Stimulated activated CD4-positive, alpha-beta T cell treated with anti-CD3 and anti-CD28 coated beads, Interleukin-1b, Interleukin-23, amount 100 ng/mL, for 48 hours (primary cell): ENCODE measurements at regions not wholly inside any gene's neighbourhood (a gene's known extent, or its start where the extent isn't known, plus 50 kb on each side); places are given as distances from the start of the nearest gene placed in this dataset.
"Not testable (repeated sequence)": the region's sequence is repeated elsewhere in the genome, so short reads cannot be mapped to it uniquely, and the experiment has no call there.

ENCODE experiments used
- DNase-seq: peaks from one replicate; pipeline ENCODE4 v3.0.0-alpha.2; 2020

GRCh38 chr3:164458986-164459385, 619.3 kb downstream of the SI start:
- no peak for DNase-seq

GRCh38 chr3:164453714-164454113, 624.6 kb downstream of the SI start:
- no peak for DNase-seq

GRCh38 chr3:164452707-164453106, 625.6 kb downstream of the SI start:
- no peak for DNase-seq

- no peak for DNase-seq
These were observed 627.0 kb downstream of the SI start for GRCh38 chr3:164451072-164451910.

- DNase-seq, result no peak
These were observed 627.9 kb downstream of the SI start for GRCh38 chr3:164450276-164450905.

GRCh38 chr3:164419220-164419619, 659.1 kb downstream of the SI start:
- DNase-seq, result no peak

- DNase-seq, result no peak
These were observed 659.9 kb downstream of the SI start for GRCh38 chr3:164418414-164418813.

- DNase-seq, result no peak
These were observed 660.3 kb downstream of the SI start for GRCh38 chr3:164417955-164418354.

- DNase-seq, result no peak
These were observed 661.6 kb downstream of the SI start for GRCh38 chr3:164416491-164417222.

GRCh38 chr3:164408326-164408725, 670.0 kb downstream of the SI start:
- DNase-seq, result no peak

- DNase-seq, result no peak
These were observed 671.2 kb downstream of the SI start for GRCh38 chr3:164407111-164407510.

GRCh38 chr3:164406281-164406680, 672.0 kb downstream of the SI start:
- no peak for DNase-seq

GRCh38 chr3:164401923-164402322, 676.4 kb downstream of the SI start:
- DNase-seq, result no peak

GRCh38 chr3:164401440-164401839, 676.9 kb downstream of the SI start:
- not testable (repeated sequence) for DNase-seq

- DNase-seq, result no peak
These were observed 680.8 kb downstream of the SI start for GRCh38 chr3:164397462-164397861.

GRCh38 chr3:164393171-164393570, 685.1 kb downstream of the SI start:
- DNase-seq, result no peak

GRCh38 chr3:164390046-164390445, 688.2 kb downstream of the SI start:
- no peak for DNase-seq

GRCh38 chr3:164387236-164387635, 691.1 kb downstream of the SI start:
- DNase-seq, result no peak

- no peak for DNase-seq
These were observed 698.1 kb downstream of the SI start for GRCh38 chr3:164380156-164380555.

- no peak for DNase-seq
These were observed 700.8 kb downstream of the SI start for GRCh38 chr3:164377466-164377865.

GRCh38 chr3:164375995-164376394, 702.3 kb downstream of the SI start:
- DNase-seq, result no peak

- DNase-seq, result no peak
These were observed 702.8 kb downstream of the SI start for GRCh38 chr3:164375538-164375937.

GRCh38 chr3:164371681-164372080, 706.6 kb downstream of the SI start:
- DNase-seq, result no peak

GRCh38 chr3:164370970-164371369, 707.3 kb downstream of the SI start:
- DNase-seq, result no peak
